Neural cell (in vitro differentiated cells): ENCODE measurements at regions not wholly inside any gene's neighbourhood (a gene's known extent, or its start where the extent isn't known, plus 50 kb on each side); places are given as distances from the start of the nearest gene placed in this dataset.
A peak's percentile ranks its signal among the peaks of the same experiment; 100 is the strongest.

ENCODE experiments used
- H2AFZ ChIP-seq: fragments of 200-600, 300-800 bp; sonication (generic), shearing (Covaris generic); 2 replicates; pipeline ENCODE4 v1.6.0; 2014; ENCODE audit warnings: low read depth, mild to moderate bottlenecking, antibody characterized with exemption, low read length, moderate library complexity
- H3F3A ChIP-seq: fragments of 200-600 bp; shearing (Covaris generic); 2 replicates; pipeline ENCODE4 v1.6.1; 2016; ENCODE audit warnings: mild to moderate bottlenecking, moderate library complexity, mixed read lengths, antibody characterized with exemption, low read length; ENCODE audit not compliant: insufficient read depth, poor library complexity, severe bottlenecking
- H3K27ac ChIP-seq: fragments of 200-600, 300-800 bp; sonication (generic), shearing (Covaris generic); 2 replicates; pipeline ENCODE4 v1.5.1; 2014; ENCODE audit warnings: mild to moderate bottlenecking, low read length, moderate library complexity
- H3K27me3 ChIP-seq: fragments of 300-800, 200-600 bp; sonication (generic), shearing (Covaris generic); 2 replicates; pipeline ENCODE4 v1.6.0; 2014; ENCODE audit warnings: mild to moderate bottlenecking, low read depth, low read length, moderate library complexity; ENCODE audit not compliant: insufficient read depth
- H3K36me3 ChIP-seq: fragments of 300-800, 200-600 bp; sonication (generic), shearing (Covaris generic); 2 replicates; pipeline ENCODE4 v1.5.1; 2014; ENCODE audit warnings: mild to moderate bottlenecking, antibody characterized with exemption, low read length, moderate library complexity; ENCODE audit not compliant: insufficient read depth
- H3K4me2 ChIP-seq: fragments of 300-800, 200-600 bp; sonication (generic), shearing (Covaris generic); 2 replicates; pipeline ENCODE4 v1.6.0; 2014; ENCODE audit warnings: mild to moderate bottlenecking, low read length
- H3K4me3 ChIP-seq: fragments of 300-800, 200-600 bp; sonication (generic), shearing (Covaris generic); 2 replicates; pipeline ENCODE4 v1.5.1; 2014; ENCODE audit warnings: mild to moderate bottlenecking, low read length, moderate library complexity
- H3K79me2 ChIP-seq: fragments of 200-600 bp; shearing (Covaris generic); replicated peaks from 2 replicates; pipeline ENCODE4 v1.6.0; 2014; ENCODE audit warnings: mild to moderate bottlenecking, low read length, moderate library complexity; ENCODE audit not compliant: insufficient read depth
- H3K9ac ChIP-seq: fragments of 300-800, 200-600 bp; sonication (generic), shearing (Covaris generic); 2 replicates; pipeline ENCODE4 v1.6.1; 2016; ENCODE audit warnings: mild to moderate bottlenecking, low read length, mixed read lengths
- H3K9me2 ChIP-seq: fragments of 200-600 bp; shearing (Covaris generic); 2 replicates; pipeline ENCODE4 v1.6.1; 2016; ENCODE audit warnings: mild to moderate bottlenecking, low read length, mixed read lengths; ENCODE audit not compliant: insufficient read depth
- H3K9me3 ChIP-seq: fragments of 200-600, 300-800 bp; sonication (generic), shearing (Covaris generic); 2 replicates; pipeline ENCODE4 v1.6.1; 2016; ENCODE audit warnings: mild to moderate bottlenecking, mixed run types, low read length, moderate library complexity, mixed read lengths
- H4K20me1 ChIP-seq: fragments of 200-600 bp; shearing (Covaris generic); 2 replicates; pipeline ENCODE4 v1.6.1; 2016; ENCODE audit warnings: mild to moderate bottlenecking, mixed run types; ENCODE audit not compliant: insufficient read depth
- EP300 ChIP-seq: fragments of 450-650 bp; conservative IDR thresholded peaks from 2 replicates; pipeline ENCODE4 v1.6.1; 2014; ENCODE audit warnings: antibody characterized with exemption, mild to moderate bottlenecking, moderate library complexity; ENCODE audit not compliant: poor library complexity, severe bottlenecking
- EZH2 ChIP-seq: fragments of 200-600, 300-800 bp; shearing (Covaris generic), sonication (generic); IDR thresholded peaks from 2 replicates; pipeline ENCODE4 v1.6.1; 2014; ENCODE audit warnings: antibody characterized with exemption, low read length, borderline replicate concordance, mild to moderate bottlenecking; ENCODE audit not compliant: insufficient read depth, poor library complexity, severe bottlenecking
- MXI1 ChIP-seq: fragments of 450-650 bp; conservative IDR thresholded peaks from 2 replicates; pipeline ENCODE4 v1.6.1; 2014; ENCODE audit warnings: antibody characterized with exemption, mild to moderate bottlenecking; ENCODE audit not compliant: poor library complexity, severe bottlenecking
- POLR2AphosphoS5 ChIP-seq: IDR thresholded peaks from 2 replicates; pipeline ENCODE4 v1.6.1; 2012
- RAD21 ChIP-seq: fragments of 450-650 bp; conservative IDR thresholded peaks from 2 replicates; pipeline ENCODE4 v1.6.1; 2014; ENCODE audit warnings: antibody characterized with exemption, mild to moderate bottlenecking, moderate library complexity
- SMC3 ChIP-seq: fragments of 450-650 bp; conservative IDR thresholded peaks from 2 replicates; pipeline ENCODE4 v1.6.1; 2014; ENCODE audit warnings: antibody characterized with exemption, mild to moderate bottlenecking, moderate library complexity; ENCODE audit not compliant: poor library complexity
- TAF1 ChIP-seq: IDR thresholded peaks from 2 replicates; pipeline ENCODE4 v1.6.1; 2012; ENCODE audit warnings: low read depth
- TF ChIP-seq, protein P1 (sequence below): IDR thresholded peaks from 2 replicates; pipeline ENCODE4 v1.6.1; 2012; ENCODE audit warnings: borderline replicate concordance
- TF ChIP-seq, protein P2 (sequence below): fragments of 450-650 bp; IDR thresholded peaks from 2 replicates; pipeline ENCODE4 v1.5.1; 2014; ENCODE audit warnings: antibody characterized with exemption, mild to moderate bottlenecking, moderate library complexity; ENCODE audit not compliant: poor library complexity, severe bottlenecking

- H3K9ac ChIP-seq = no peak overlapping the region
- no peak overlapping the region for H2AFZ ChIP-seq
- peak overlapping the region; percentile 0 for H3K4me3 ChIP-seq
- no peaks in the 10 kb centered on the region for H3K36me3 ChIP-seq
- H3K9me3 ChIP-seq = no peaks in the 10 kb centered on the region
- H3K4me2 ChIP-seq = no peak overlapping the region
- no peaks in the 10 kb centered on the region for H3K9me2 ChIP-seq
- peak overlapping the region; percentile 35 for H3K27ac ChIP-seq
- H4K20me1 ChIP-seq = no peaks in the 10 kb centered on the region
- no peaks in the 10 kb centered on the region for H3K27me3 ChIP-seq
- TF ChIP-seq, protein P1, sequence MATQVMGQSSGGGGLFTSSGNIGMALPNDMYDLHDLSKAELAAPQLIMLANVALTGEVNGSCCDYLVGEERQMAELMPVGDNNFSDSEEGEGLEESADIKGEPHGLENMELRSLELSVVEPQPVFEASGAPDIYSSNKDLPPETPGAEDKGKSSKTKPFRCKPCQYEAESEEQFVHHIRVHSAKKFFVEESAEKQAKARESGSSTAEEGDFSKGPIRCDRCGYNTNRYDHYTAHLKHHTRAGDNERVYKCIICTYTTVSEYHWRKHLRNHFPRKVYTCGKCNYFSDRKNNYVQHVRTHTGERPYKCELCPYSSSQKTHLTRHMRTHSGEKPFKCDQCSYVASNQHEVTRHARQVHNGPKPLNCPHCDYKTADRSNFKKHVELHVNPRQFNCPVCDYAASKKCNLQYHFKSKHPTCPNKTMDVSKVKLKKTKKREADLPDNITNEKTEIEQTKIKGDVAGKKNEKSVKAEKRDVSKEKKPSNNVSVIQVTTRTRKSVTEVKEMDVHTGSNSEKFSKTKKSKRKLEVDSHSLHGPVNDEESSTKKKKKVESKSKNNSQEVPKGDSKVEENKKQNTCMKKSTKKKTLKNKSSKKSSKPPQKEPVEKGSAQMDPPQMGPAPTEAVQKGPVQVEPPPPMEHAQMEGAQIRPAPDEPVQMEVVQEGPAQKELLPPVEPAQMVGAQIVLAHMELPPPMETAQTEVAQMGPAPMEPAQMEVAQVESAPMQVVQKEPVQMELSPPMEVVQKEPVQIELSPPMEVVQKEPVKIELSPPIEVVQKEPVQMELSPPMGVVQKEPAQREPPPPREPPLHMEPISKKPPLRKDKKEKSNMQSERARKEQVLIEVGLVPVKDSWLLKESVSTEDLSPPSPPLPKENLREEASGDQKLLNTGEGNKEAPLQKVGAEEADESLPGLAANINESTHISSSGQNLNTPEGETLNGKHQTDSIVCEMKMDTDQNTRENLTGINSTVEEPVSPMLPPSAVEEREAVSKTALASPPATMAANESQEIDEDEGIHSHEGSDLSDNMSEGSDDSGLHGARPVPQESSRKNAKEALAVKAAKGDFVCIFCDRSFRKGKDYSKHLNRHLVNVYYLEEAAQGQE = peak; percentile 40
- TF ChIP-seq, protein P2, sequence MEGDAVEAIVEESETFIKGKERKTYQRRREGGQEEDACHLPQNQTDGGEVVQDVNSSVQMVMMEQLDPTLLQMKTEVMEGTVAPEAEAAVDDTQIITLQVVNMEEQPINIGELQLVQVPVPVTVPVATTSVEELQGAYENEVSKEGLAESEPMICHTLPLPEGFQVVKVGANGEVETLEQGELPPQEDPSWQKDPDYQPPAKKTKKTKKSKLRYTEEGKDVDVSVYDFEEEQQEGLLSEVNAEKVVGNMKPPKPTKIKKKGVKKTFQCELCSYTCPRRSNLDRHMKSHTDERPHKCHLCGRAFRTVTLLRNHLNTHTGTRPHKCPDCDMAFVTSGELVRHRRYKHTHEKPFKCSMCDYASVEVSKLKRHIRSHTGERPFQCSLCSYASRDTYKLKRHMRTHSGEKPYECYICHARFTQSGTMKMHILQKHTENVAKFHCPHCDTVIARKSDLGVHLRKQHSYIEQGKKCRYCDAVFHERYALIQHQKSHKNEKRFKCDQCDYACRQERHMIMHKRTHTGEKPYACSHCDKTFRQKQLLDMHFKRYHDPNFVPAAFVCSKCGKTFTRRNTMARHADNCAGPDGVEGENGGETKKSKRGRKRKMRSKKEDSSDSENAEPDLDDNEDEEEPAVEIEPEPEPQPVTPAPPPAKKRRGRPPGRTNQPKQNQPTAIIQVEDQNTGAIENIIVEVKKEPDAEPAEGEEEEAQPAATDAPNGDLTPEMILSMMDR = no peak
- H3F3A ChIP-seq = no peaks in the 10 kb centered on the region
- H3K79me2 ChIP-seq = no peaks in the 10 kb centered on the region
These were observed 492.3 kb upstream of the EEF2KMT start for GRCh38 chr16:5589812-5590373.

- no peaks in the 10 kb centered on the region for H3F3A ChIP-seq
- no peak overlapping the region for H3K4me3 ChIP-seq
- no peak overlapping the region for H3K27ac ChIP-seq
- no peak overlapping the region for H3K4me2 ChIP-seq
- H3K9ac ChIP-seq = no peak overlapping the region
- H3K79me2 ChIP-seq = no peaks in the 10 kb centered on the region
- H3K9me2 ChIP-seq = no peaks in the 10 kb centered on the region
- no peaks in the 10 kb centered on the region for H3K9me3 ChIP-seq
- TF ChIP-seq RAD21 (no peak), EZH2 (no peak), EP300 (no peak), TAF1 (no peak), SMC3 (no peak), MXI1 (no peak), POLR2AphosphoS5 (no peak)
- TF ChIP-seq, protein P1 = no peak
- TF ChIP-seq, protein P2 = no peak
- no peaks in the 10 kb centered on the region for H4K20me1 ChIP-seq
- H2AFZ ChIP-seq = no peak overlapping the region
- H3K36me3 ChIP-seq = no peaks in the 10 kb centered on the region
- H3K27me3 ChIP-seq = no peaks in the 10 kb centered on the region
These were observed 486.5 kb upstream of the EEF2KMT start for GRCh38 chr16:5584109-5584508.
